SK-N-SH (cell line): ENCODE measurements at regions not wholly inside any gene's neighbourhood (a gene's known extent, or its start where the extent isn't known, plus 50 kb on each side); places are given as distances from the start of the nearest gene placed in this dataset.

Experiments
- CTCF ChIA-PET: fragments of 300-600, 350-600 bp; formaldehyde crosslinking; extraction: SDS; loops from one replicate; lab custom pipeline; 2021; lab: Yijun Ruan, JAX
- POLR2A ChIA-PET: fragments of 350-600 bp; sonication (Branson Sonifier 250); formaldehyde crosslinking; extraction: SDS; loops from one replicate; lab custom pipeline; 2020; ENCODE audit warnings: antibody characterized with exemption, inconsistent platforms; lab: Yijun Ruan, JAX
- DNase-seq: peaks from one replicate; pipeline ENCODE4 v3.0.0; 2012
- H2AFZ ChIP-seq: fragments of 200-600 bp; sonication (generic); 2 replicates; pipeline ENCODE4 v1.8.1; 2016; ENCODE audit warnings: antibody characterized with exemption, mild to moderate bottlenecking, low read depth
- H3F3A ChIP-seq: fragments of 200-600 bp; sonication (generic); replicated peaks from 2 replicates; pipeline ENCODE3; 2016; ENCODE audit warnings: antibody characterized with exemption, mild to moderate bottlenecking; ENCODE audit not compliant: insufficient read depth
- H3K27ac ChIP-seq, 2 experiments: fragments of 200-500 bp in 1 of 2; fragments of 200-600 bp in 1 of 2; sonication (Bioruptor generic) in 1 of 2; sonication (generic), shearing (Covaris generic) in 1 of 2; 2 replicates each; pipeline versions ENCODE4 v1.5.1 to v1.6.1; 2014 to 2016; ENCODE audit warnings: low read depth in 2 of 2, inconsistent platforms in 1 of 2, low read length in 1 of 2, mild to moderate bottlenecking in 1 of 2, mixed read lengths in 1 of 2
- H3K27me3 ChIP-seq: fragments of 200-600 bp; sonication (generic), shearing (Covaris generic); 2 replicates; pipeline ENCODE4 v1.6.1; 2016; ENCODE audit warnings: mixed run types; ENCODE audit not compliant: insufficient read depth
- H3K36me3 ChIP-seq, 2 experiments: fragments of 200-500 bp in 1 of 2; fragments of 200-600 bp in 1 of 2; sonication (Bioruptor generic) in 1 of 2; sonication (generic) in 1 of 2; replicated peaks in 1 of 2; 2 replicates each; pipeline versions ENCODE3 to v1.5.1; 2014 to 2016; ENCODE audit warnings: low read length in 1 of 2, mild to moderate bottlenecking in 1 of 2; ENCODE audit not compliant: insufficient read depth in 2 of 2, control insufficient read depth in 1 of 2
- H3K4me1 ChIP-seq, 2 experiments: fragments of 200-500 bp in 1 of 2; fragments of 200-600 bp in 1 of 2; sonication (Bioruptor generic) in 1 of 2; sonication (generic), shearing (Covaris generic) in 1 of 2; 2 replicates each; pipeline versions ENCODE4 v1.5.1 to v1.6.1; 2014 to 2016; ENCODE audit warnings: low read depth in 1 of 2, low read length in 1 of 2, mixed run types in 1 of 2; ENCODE audit not compliant: insufficient read depth in 2 of 2, control insufficient read depth in 1 of 2
- H3K4me2 ChIP-seq: fragments of 200-600 bp; sonication (generic), shearing (Covaris generic); 2 replicates; pipeline ENCODE4 v1.6.1; 2017; ENCODE audit warnings: mixed run types
- H3K4me3 ChIP-seq, 2 experiments: fragments of 200-500 bp in 1 of 2; fragments of 200-600 bp in 1 of 2; sonication (Bioruptor generic) in 1 of 2; sonication (generic), shearing (Covaris generic) in 1 of 2; 2 replicates each; pipeline versions ENCODE4 v1.5.1 to v1.8.1; 2014 to 2016; ENCODE audit warnings: low read depth in 2 of 2, inconsistent platforms in 1 of 2, low read length in 1 of 2, mild to moderate bottlenecking in 1 of 2, mixed read lengths in 1 of 2, moderate library complexity in 1 of 2
- H3K79me2 ChIP-seq: fragments of 200-600 bp; sonication (generic); 2 replicates; pipeline ENCODE4 v1.8.1; 2017; ENCODE audit warnings: mild to moderate bottlenecking; ENCODE audit not compliant: insufficient read depth
- H3K9ac ChIP-seq: fragments of 200-600 bp; sonication (generic); 2 replicates; pipeline ENCODE4 v1.6.1; 2017; ENCODE audit warnings: mixed run types
- H3K9me2 ChIP-seq: fragments of 200-600 bp; sonication (generic); 2 replicates; pipeline ENCODE4 v1.6.1; 2017; ENCODE audit warnings: mixed run types
- H3K9me3 ChIP-seq: fragments of 200-600 bp; sonication (generic); 2 replicates; pipeline ENCODE4 v1.6.1; 2017; ENCODE audit warnings: mixed run types, mild to moderate bottlenecking, moderate library complexity
- H4K20me1 ChIP-seq: fragments of 200-600 bp; sonication (generic); 2 replicates; pipeline ENCODE4 v1.6.1; 2017; ENCODE audit warnings: mild to moderate bottlenecking, mixed run types; ENCODE audit not compliant: insufficient read depth
- ELF1 ChIP-seq: IDR thresholded peaks from 2 replicates; pipeline ENCODE4 v1.4.0; 2012
- EP300 ChIP-seq, 2 experiments: IDR thresholded peaks; 2 replicates each; pipeline versions ENCODE4 v1.4.0 to v1.6.1; 2012; ENCODE audit warnings: borderline replicate concordance in 1 of 2, low read depth in 1 of 2, low read length in 1 of 2
- FOXJ3 ChIP-seq: sonication (generic); formaldehyde crosslinking; IDR thresholded peaks from 2 replicates; pipeline ENCODE4 v1.5.1; 2020; ENCODE audit warnings: mild to moderate bottlenecking, missing genetic modification reagents
- JUND ChIP-seq: IDR thresholded peaks from 2 replicates; pipeline ENCODE4 v1.4.0; 2012
- MXI1 ChIP-seq: IDR thresholded peaks from 2 replicates; pipeline ENCODE4 v1.6.1; 2012; ENCODE audit warnings: mild to moderate bottlenecking, low read depth, low read length, improper control_type of control experiment
- POLR2AphosphoS5 ChIP-seq: IDR thresholded peaks from 2 replicates; pipeline ENCODE4 v1.6.1; 2012; ENCODE audit warnings: low read depth, low read length
- RAD21 ChIP-seq: IDR thresholded peaks from 2 replicates; pipeline ENCODE4 v1.6.1; 2012; ENCODE audit warnings: mild to moderate bottlenecking, low read length
- RCOR1 ChIP-seq: fragments of 150-350 bp; IDR thresholded peaks from 2 replicates; pipeline ENCODE4 v1.6.1; 2017; ENCODE audit warnings: antibody characterized with exemption, low read length
- RXRA ChIP-seq: IDR thresholded peaks from 2 replicates; pipeline ENCODE4 v1.4.0; 2012; ENCODE audit warnings: low read depth, mild to moderate bottlenecking, borderline replicate concordance
- SIN3A ChIP-seq: IDR thresholded peaks from 2 replicates; pipeline ENCODE4 v1.6.1; 2012; ENCODE audit warnings: low read depth, mild to moderate bottlenecking, low read length, moderate library complexity, borderline replicate concordance
- TEAD4 ChIP-seq: IDR thresholded peaks from 2 replicates; pipeline ENCODE4 v1.4.0; 2012; ENCODE audit warnings: mild to moderate bottlenecking, borderline replicate concordance; ENCODE audit not compliant: insufficient read depth
- WGBS: methylation state at CpG from one replicate; pipeline ENCODE4 v1.1.6; 2017; ENCODE audit warnings: low lambda C conversion rate; 5-methylcytosine and 5-hydroxymethylcytosine counted together
- TF ChIP-seq, protein P1 (sequence below): IDR thresholded peaks from 2 replicates; pipeline ENCODE4 v1.4.0; 2012; ENCODE audit warnings: low read depth
- TF ChIP-seq, protein P2 (sequence below): fragments of 150-350 bp; IDR thresholded peaks from 2 replicates; pipeline ENCODE4 v1.6.1; 2017; ENCODE audit warnings: antibody characterized with exemption, low read length, low read depth, borderline replicate concordance

- Histone ChIP-seq H3K4me3 (no peak overlapping the region), H3K9me2 (no peaks in the 10 kb centered on the region), H3F3A (no peaks in the 10 kb centered on the region), H3K4me1 (no peaks in the 10 kb centered on the region), H3K9me3 (no peaks in the 10 kb centered on the region), H3K36me3 (no peaks in the 10 kb centered on the region), H3K9ac (no peak overlapping the region), H2AFZ (no peak overlapping the region), H3K4me2 (no peak overlapping the region), H4K20me1 (no peaks in the 10 kb centered on the region), H3K79me2 (no peaks in the 10 kb centered on the region), H3K27ac (no peak overlapping the region), H3K27me3 (peaks cover 9% of the 10 kb centered on the region; the same call in 1 of the 2 replicates)
- POLR2A ChIA-PET, result no interaction called here
- CTCF ChIA-PET, result interaction anchor here (0.8 kb wide), 1 partner anchor 164 kb away, joined by 3 read pairs; no protein-coding TSS in a partner anchor
- TF ChIP-seq, protein P1, sequence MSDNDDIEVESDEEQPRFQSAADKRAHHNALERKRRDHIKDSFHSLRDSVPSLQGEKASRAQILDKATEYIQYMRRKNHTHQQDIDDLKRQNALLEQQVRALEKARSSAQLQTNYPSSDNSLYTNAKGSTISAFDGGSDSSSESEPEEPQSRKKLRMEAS, result no peak
- no peak for TF ChIP-seq RCOR1
- 74% methylated on average over 12 of the region's 14 CpGs for WGBS
- DNase-seq, result no peak
Observed at GRCh38 chr2:45145073-45145899, 136.0 kb upstream of the SIX2 start.

- Histone ChIP-seq H4K20me1 (no peaks in the 10 kb centered on the region), H3K9me3 (no peaks in the 10 kb centered on the region), H3K27me3 (peaks cover 9% of the 10 kb centered on the region; the same call in 1 of the 2 replicates), H3K9ac (no peak overlapping the region), H3K4me2 (no peak overlapping the region), H3F3A (no peaks in the 10 kb centered on the region), H3K79me2 (no peaks in the 10 kb centered on the region), H3K4me3 (no peak overlapping the region), H3K9me2 (no peaks in the 10 kb centered on the region), H3K36me3 (no peaks in the 10 kb centered on the region), H3K27ac (no peak overlapping the region), H3K4me1 (no peaks in the 10 kb centered on the region; a peak in 1 of 4 replicates)
- CTCF ChIA-PET, result no interaction called here
- DNase-seq, result no peak
- POLR2A ChIA-PET, result no interaction called here
- WGBS, result 78% methylated on average over 5 of the region's 5 CpGs
- no peak for TF ChIP-seq JUND
- no peak for TF ChIP-seq MXI1
- no peak for TF ChIP-seq TEAD4
- no peak for TF ChIP-seq POLR2AphosphoS5
- TF ChIP-seq RAD21, result no peak
- no peak for TF ChIP-seq RXRA
- TF ChIP-seq FOXJ3, result no peak
- TF ChIP-seq RCOR1, result no peak
- TF ChIP-seq ELF1, result no peak
- no peak for TF ChIP-seq EP300 (IDR thresholded peaks at IDR 0.05; ENCODE audit: borderline replicate concordance in 1 of 2, low read depth in 1 of 2, low read length in 1 of 2)
- no peak for TF ChIP-seq SIN3A
- TF ChIP-seq, protein P2, sequence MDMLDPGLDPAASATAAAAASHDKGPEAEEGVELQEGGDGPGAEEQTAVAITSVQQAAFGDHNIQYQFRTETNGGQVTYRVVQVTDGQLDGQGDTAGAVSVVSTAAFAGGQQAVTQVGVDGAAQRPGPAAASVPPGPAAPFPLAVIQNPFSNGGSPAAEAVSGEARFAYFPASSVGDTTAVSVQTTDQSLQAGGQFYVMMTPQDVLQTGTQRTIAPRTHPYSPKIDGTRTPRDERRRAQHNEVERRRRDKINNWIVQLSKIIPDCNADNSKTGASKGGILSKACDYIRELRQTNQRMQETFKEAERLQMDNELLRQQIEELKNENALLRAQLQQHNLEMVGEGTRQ, result no peak
- TF ChIP-seq, all 33 proteins: peak for 0
- H2AFZ ChIP-seq, result no peak overlapping the region
Observed at GRCh38 chr2:45141883-45142866, 132.9 kb upstream of the SIX2 start.
